ENCODE measurements at regions not wholly inside any gene's neighbourhood (a gene's known extent, or its start where the extent isn't known, plus 50 kb on each side); places are given as distances from the start of the nearest gene placed in this dataset.

GRCh38 chrX:124228849-124229248 is 103.6 kb upstream of the TEX13D start:
- 73 to 79% methylated on average over 4 of the region's 4 CpGs for WGBS, 2 donors
- H3K27me3 ChIP-seq, result no peaks in the 10 kb centered on the region
- no peak overlapping the region for H3K4me3 ChIP-seq
- no peak for DNase-seq (ENCODE audit: low spot score in 2 of 2)
- H3K27ac ChIP-seq, result no peak overlapping the region
- no peak for TF ChIP-seq EP300 (IDR thresholded peaks at IDR 0.05)
- TF ChIP-seq, protein P1, sequence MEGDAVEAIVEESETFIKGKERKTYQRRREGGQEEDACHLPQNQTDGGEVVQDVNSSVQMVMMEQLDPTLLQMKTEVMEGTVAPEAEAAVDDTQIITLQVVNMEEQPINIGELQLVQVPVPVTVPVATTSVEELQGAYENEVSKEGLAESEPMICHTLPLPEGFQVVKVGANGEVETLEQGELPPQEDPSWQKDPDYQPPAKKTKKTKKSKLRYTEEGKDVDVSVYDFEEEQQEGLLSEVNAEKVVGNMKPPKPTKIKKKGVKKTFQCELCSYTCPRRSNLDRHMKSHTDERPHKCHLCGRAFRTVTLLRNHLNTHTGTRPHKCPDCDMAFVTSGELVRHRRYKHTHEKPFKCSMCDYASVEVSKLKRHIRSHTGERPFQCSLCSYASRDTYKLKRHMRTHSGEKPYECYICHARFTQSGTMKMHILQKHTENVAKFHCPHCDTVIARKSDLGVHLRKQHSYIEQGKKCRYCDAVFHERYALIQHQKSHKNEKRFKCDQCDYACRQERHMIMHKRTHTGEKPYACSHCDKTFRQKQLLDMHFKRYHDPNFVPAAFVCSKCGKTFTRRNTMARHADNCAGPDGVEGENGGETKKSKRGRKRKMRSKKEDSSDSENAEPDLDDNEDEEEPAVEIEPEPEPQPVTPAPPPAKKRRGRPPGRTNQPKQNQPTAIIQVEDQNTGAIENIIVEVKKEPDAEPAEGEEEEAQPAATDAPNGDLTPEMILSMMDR (IDR thresholded peaks at IDR 0.05), result no peak
- TF ChIP-seq POLR2A (IDR thresholded peaks at IDR 0.05), result no peak
- H3K4me1 ChIP-seq, result no peaks in the 10 kb centered on the region
- no peaks in the 10 kb centered on the region for H3K9me3 ChIP-seq
- H3K36me3 ChIP-seq, result no peaks in the 10 kb centered on the region

DNA sequence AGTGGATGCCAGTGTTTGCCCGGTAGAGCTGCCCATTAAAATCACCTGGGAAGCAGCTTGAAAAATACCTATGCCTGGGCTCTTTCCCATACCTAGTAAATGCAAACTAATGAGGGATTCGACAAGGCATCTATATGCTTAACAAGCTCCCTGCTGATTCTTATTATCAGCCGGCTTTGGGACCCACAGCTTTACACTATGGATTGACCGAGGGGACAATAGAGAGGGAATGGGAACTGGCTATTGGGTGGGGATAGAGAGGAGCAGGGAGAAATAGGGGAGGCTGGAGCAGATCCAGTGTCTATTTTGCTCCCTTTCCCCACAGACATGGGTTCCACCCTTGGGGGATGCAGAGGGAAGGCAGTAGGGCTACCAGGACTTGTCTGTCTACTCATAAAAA is 103.1 kb upstream of the TEX13D start:
- H3K36me3 ChIP-seq, result no peaks in the 10 kb centered on the region
- no peaks in the 10 kb centered on the region for H3K4me1 ChIP-seq
- TF ChIP-seq POLR2A (IDR thresholded peaks at IDR 0.05), result no peak
- TF ChIP-seq, protein P1 (IDR thresholded peaks at IDR 0.05), result no peak
- TF ChIP-seq EP300 (IDR thresholded peaks at IDR 0.05), result no peak
- DNase-seq (ENCODE audit: low spot score in 2 of 2), result no peak
- H3K4me3 ChIP-seq, result no peak overlapping the region
- 69 to 91% methylated on average over 4 of the region's 4 CpGs for WGBS, 2 donors
- no peak overlapping the region for H3K27ac ChIP-seq
- no peaks in the 10 kb centered on the region for H3K9me3 ChIP-seq
- H3K27me3 ChIP-seq, result no peaks in the 10 kb centered on the region

DNA sequence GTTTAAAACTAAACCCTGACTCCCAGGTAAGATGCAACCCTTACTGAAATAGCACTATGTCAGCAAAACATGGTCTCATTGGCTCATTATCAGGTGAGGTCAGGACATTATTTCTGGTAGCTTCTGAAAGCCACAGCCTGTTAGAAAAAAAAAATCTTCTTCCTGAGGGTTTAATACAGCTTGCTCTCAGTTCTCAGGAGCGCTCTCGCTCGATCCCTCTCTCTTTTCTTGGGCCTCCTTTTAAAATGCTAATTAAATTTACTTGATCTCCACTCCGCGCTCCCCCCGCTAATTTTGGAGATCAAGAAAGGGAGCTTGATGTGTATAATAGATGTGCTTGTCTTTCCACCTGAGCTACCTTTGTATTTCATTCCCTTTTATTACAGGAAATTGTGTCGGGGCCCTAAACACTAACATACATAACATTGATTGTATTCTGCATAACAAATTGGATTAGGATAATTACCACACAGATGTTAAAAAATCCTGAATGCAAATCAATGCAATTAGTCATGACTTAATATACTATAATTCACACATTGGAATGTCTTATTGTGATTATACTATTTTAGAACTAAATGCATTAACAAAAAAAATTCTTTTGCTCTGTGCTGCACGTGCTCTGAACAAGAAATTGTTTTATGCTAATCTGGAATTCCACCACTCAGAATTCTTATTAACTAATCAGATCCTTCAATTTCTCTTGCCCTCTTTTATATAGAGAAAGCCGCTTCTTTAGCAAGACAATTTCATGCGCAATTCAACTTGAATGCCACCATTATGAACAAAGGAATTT is 101.6 kb upstream of the TEX13D start:
- TF ChIP-seq, protein P1 (IDR thresholded peaks at IDR 0.05), result no peak
- TF ChIP-seq EP300 (IDR thresholded peaks at IDR 0.05) (no peak), POLR2A (IDR thresholded peaks at IDR 0.05) (no peak)
- no peaks in the 10 kb centered on the region for H3K4me1 ChIP-seq
- 59 to 69% methylated on average over 10 of the region's 10 CpGs for WGBS, 2 donors
- no peak overlapping the region for H3K4me3 ChIP-seq
- H3K36me3 ChIP-seq, result no peaks in the 10 kb centered on the region
- no peak overlapping the region for H3K27ac ChIP-seq
- DNase-seq (ENCODE audit: low spot score in 2 of 2), result no peak
- peaks cover 0 to 4% of the 10 kb centered on the region in 2 donors for H3K27me3 ChIP-seq
- H3K9me3 ChIP-seq, result no peaks in the 10 kb centered on the region

DNA sequence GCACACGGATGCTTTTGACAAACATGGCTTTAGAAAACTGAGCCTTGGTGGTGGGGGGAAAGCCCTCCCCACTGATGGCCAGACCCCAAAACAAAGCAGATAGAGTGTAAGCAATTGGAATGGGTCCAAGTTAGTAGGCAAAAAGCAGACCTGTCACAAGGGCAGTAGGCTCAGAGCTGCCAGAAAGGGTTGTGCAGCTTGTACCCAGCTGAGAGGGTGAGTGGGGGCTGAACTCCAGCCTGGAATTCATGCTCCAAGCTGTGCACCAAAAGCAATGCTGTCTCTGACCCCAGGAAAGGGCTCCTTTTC is 101.1 kb upstream of the TEX13D start:
- Histone ChIP-seq H3K27ac (no peak overlapping the region), H3K4me1 (no peaks in the 10 kb centered on the region), H3K9me3 (no peaks in the 10 kb centered on the region), H3K36me3 (no peaks in the 10 kb centered on the region), H3K27me3 (peaks cover 0 to 4% of the 10 kb centered on the region in 2 donors), H3K4me3 (no peak overlapping the region)
- WGBS, 2 donors, result 28 to 54% methylated on average over 1 of the region's 1 CpG
- TF ChIP-seq, protein P1 (IDR thresholded peaks at IDR 0.05), result no peak
- TF ChIP-seq POLR2A (IDR thresholded peaks at IDR 0.05) (no peak), EP300 (IDR thresholded peaks at IDR 0.05) (no peak)
- no peak for DNase-seq (ENCODE audit: low spot score in 2 of 2)

GRCh38 chrX:124232523-124233201 is 99.8 kb upstream of the TEX13D start:
- no peak overlapping the region for H3K27ac ChIP-seq
- 49 to 90% methylated on average over 3 of the region's 3 CpGs for WGBS, 2 donors
- no peaks in the 10 kb centered on the region for H3K36me3 ChIP-seq
- H3K4me3 ChIP-seq, result no peak overlapping the region
- no peaks in the 10 kb centered on the region for H3K4me1 ChIP-seq
- H3K27me3 ChIP-seq, result peaks cover 0 to 4% of the 10 kb centered on the region in 2 donors
- TF ChIP-seq POLR2A (IDR thresholded peaks at IDR 0.05), result no peak
- TF ChIP-seq, protein P1 (IDR thresholded peaks at IDR 0.05), result no peak
- TF ChIP-seq EP300 (IDR thresholded peaks at IDR 0.05), result no peak
- H3K9me3 ChIP-seq, result no peaks in the 10 kb centered on the region
- DNase-seq (ENCODE audit: low spot score in 2 of 2), result no peak

Measured in tibial nerve (tissue), 4 donors.